HepG2 (cell line): ENCODE measurements at regions not wholly inside any gene's neighbourhood (a gene's known extent, or its start where the extent isn't known, plus 50 kb on each side); places are given as distances from the start of the nearest gene placed in this dataset.

Experiments used
- ATAC-seq: fragments of 200-7000 bp; cut with Tn5 transposase; 3 replicates; pipeline ENCODE4 v1.9.1; 2020; ENCODE audit warnings: mild to moderate bottlenecking, moderate library complexity
- BruUV-seq: library from RNA; stranded (reverse); fragments of 400-500 nt; replicated peaks from 2 replicates; lab custom pipeline; 2021; lab: Mats Ljungman, UMichigan
- CTCF ChIA-PET: fragments of 300-600 bp; formaldehyde crosslinking; extraction: SDS; loops from one replicate; lab custom pipeline; 2021; ENCODE audit warnings: low total read pairs, inconsistent platforms, low intra/inter-chr PET ratio; lab: Yijun Ruan, JAX
- POLR2A ChIA-PET: fragments of 350-600 bp; sonication (Branson Sonifier 250); formaldehyde crosslinking; loops from one replicate; lab custom pipeline; 2020; ENCODE audit warnings: antibody characterized with exemption, inconsistent platforms; lab: Yijun Ruan, JAX
- DNase-seq: peaks from one replicate; pipeline ENCODE4 v3.0.0-alpha.2; 2015; ENCODE audit warnings: low spot score
- FAIRE-seq: peaks from 3 replicates; lab custom pipeline; 2011; peaks lifted over from hg19 to GRCh38; lab: Jason Lieb, UNC
- H2AFZ ChIP-seq: one replicate; pipeline ENCODE4 v1.6.1; 2011; ENCODE audit warnings: low read length, inconsistent platforms
- H3K27ac ChIP-seq: fragments of 300-600 bp; 3 replicates; pipeline ENCODE4 v1.8.0; 2011; ENCODE audit warnings: mixed run types, mild to moderate bottlenecking, mixed read lengths, low read length, inconsistent platforms; ENCODE audit not compliant: insufficient read depth; ENCODE audit errors: extremely low read length
- H3K27me3 ChIP-seq, 2 experiments: fragments of 200-600 bp in 1 of 2; 2 replicates in 1 of 2; 3 replicates in 1 of 2; pipeline versions ENCODE4 v1.6.0 to v1.8.0; 2011; ENCODE audit warnings: low read length in 2 of 2, mild to moderate bottlenecking in 2 of 2, moderate library complexity in 2 of 2, inconsistent platforms in 1 of 2; ENCODE audit not compliant: insufficient read depth in 2 of 2, control insufficient read depth in 1 of 2
- H3K36me3 ChIP-seq, 2 experiments: fragments of 200-600 bp in 1 of 2; replicated peaks in 1 of 2; 2 replicates in 1 of 2; 3 replicates in 1 of 2; pipeline versions ENCODE4 v1.5.1 to v1.8.0; 2011; ENCODE audit warnings: low read length in 2 of 2, inconsistent platforms in 1 of 2; ENCODE audit not compliant: insufficient read depth in 2 of 2, control insufficient read depth in 1 of 2
- H3K4me1 ChIP-seq: 2 replicates; pipeline ENCODE4 v1.5.1; 2012; ENCODE audit warnings: low read length, inconsistent platforms; ENCODE audit not compliant: insufficient read depth
- H3K4me2 ChIP-seq: 2 replicates; pipeline ENCODE4 v1.6.0; 2011; ENCODE audit warnings: low read depth, low read length, inconsistent platforms
- H3K4me3 ChIP-seq, 3 experiments: fragments of 200-600 bp in 1 of 3; sonication (generic), shearing (Covaris generic) in 1 of 3; replicated peaks in 1 of 3; 2 replicates each; pipeline ENCODE4 v1.5.1; 2011 to 2016; ENCODE audit warnings: low read length in 3 of 3, inconsistent platforms in 2 of 3, low read depth in 2 of 3, mild to moderate bottlenecking in 2 of 3, control low read depth in 1 of 3, mixed read lengths in 1 of 3; ENCODE audit not compliant: insufficient read depth in 1 of 3
- H3K79me2 ChIP-seq: one replicate; pipeline ENCODE4 v1.6.1; 2011; ENCODE audit warnings: low read length, inconsistent platforms; ENCODE audit not compliant: insufficient read depth
- H3K9ac ChIP-seq: 2 replicates; pipeline ENCODE4 v1.6.0; 2011; ENCODE audit warnings: mild to moderate bottlenecking, low read depth, low read length, inconsistent platforms; ENCODE audit not compliant: insufficient read depth
- H3K9me3 ChIP-seq: 2 replicates; pipeline ENCODE4 v1.5.1; 2012; ENCODE audit warnings: mild to moderate bottlenecking, low read length
- H4K20me1 ChIP-seq: 2 replicates; pipeline ENCODE4 v1.6.0; 2011; ENCODE audit warnings: inconsistent platforms, mild to moderate bottlenecking, low read length, moderate library complexity; ENCODE audit not compliant: insufficient read depth
- AGO1 ChIP-seq: fragments of 200-400 bp; formaldehyde crosslinking; IDR thresholded peaks from 2 replicates; pipeline ENCODE4 v1.6.1; 2017; ENCODE audit warnings: mild to moderate bottlenecking, low read depth, low read length, moderate library complexity; ENCODE audit not compliant: poor library complexity, severe bottlenecking
- CHD4 ChIP-seq: fragments of 200-600 bp; sonication (generic); IDR thresholded peaks from 2 replicates; pipeline ENCODE4 v1.7.0; 2017; ENCODE audit warnings: mild to moderate bottlenecking, low read length, borderline replicate concordance
- KMT2A ChIP-seq: sonication (generic); formaldehyde crosslinking; IDR thresholded peaks from 2 replicates; pipeline ENCODE4 v1.4.0; 2020; ENCODE audit warnings: missing genetic modification reagents
- MAZ ChIP-seq, 2 experiments: sonication (generic) in 1 of 2; formaldehyde crosslinking in 1 of 2; IDR thresholded peaks; 2 replicates each; pipeline versions ENCODE4 v1.5.0 to v1.6.1; 2012 to 2020; ENCODE audit warnings: low read depth in 2 of 2, mild to moderate bottlenecking in 2 of 2, borderline replicate concordance in 1 of 2, improper control_type of control experiment in 1 of 2, low read length in 1 of 2, missing genetic modification reagents in 1 of 2, moderate library complexity in 1 of 2
- TMF1 ChIP-seq: sonication (generic); formaldehyde crosslinking; IDR thresholded peaks from 2 replicates; pipeline ENCODE4 v1.8.1; 2022; ENCODE audit warnings: low read depth, missing genetic modification reagents
- ZNF20 ChIP-seq: sonication (generic); formaldehyde crosslinking; IDR thresholded peaks from 2 replicates; pipeline ENCODE4 v1.4.0; 2020; ENCODE audit warnings: mild to moderate bottlenecking, moderate library complexity, missing genetic modification reagents
- ZNF317 ChIP-seq: sonication (generic); formaldehyde crosslinking; IDR thresholded peaks from 2 replicates; pipeline ENCODE4 v1.5.0; 2020; ENCODE audit warnings: mild to moderate bottlenecking, missing genetic modification reagents
- ZNF333 ChIP-seq: sonication (generic); formaldehyde crosslinking; IDR thresholded peaks from 2 replicates; pipeline ENCODE4 v1.4.0; 2020; ENCODE audit warnings: mild to moderate bottlenecking, missing genetic modification reagents, borderline replicate concordance
- ZNF446 ChIP-seq: sonication (generic); formaldehyde crosslinking; IDR thresholded peaks from 2 replicates; pipeline ENCODE4 v1.5.0; 2020; ENCODE audit warnings: mild to moderate bottlenecking, missing genetic modification reagents
- ZNF546 ChIP-seq: sonication (generic); formaldehyde crosslinking; conservative IDR thresholded peaks from 2 replicates; pipeline ENCODE4 v1.8.1; 2023; ENCODE audit warnings: mild to moderate bottlenecking, missing genetic modification reagents
- WGBS: methylation state at CpG from one replicate; pipeline ENCODE4 v1.1.6; 2017; ENCODE audit warnings: low lambda C conversion rate; 5-methylcytosine and 5-hydroxymethylcytosine counted together
- in situ Hi-C: cut with HindIII; loops from 2 replicates; pipeline ENCODE4 v1.10.0; 2017; ENCODE audit warnings: low pct_unique_long_range_greater_than_20kb; ENCODE audit not compliant: extremely low pct_ligation_motif_present
- intact Hi-C: fragments of 100-400 bp; cut with micrococcal nuclease; formaldehyde crosslinking; loops from one replicate; pipeline ENCODE4 v1.10.0; 2022; ENCODE audit not compliant: unreplicated experiment
- TF ChIP-seq, protein P1 (sequence below): sonication (generic); formaldehyde crosslinking; IDR thresholded peaks from 2 replicates; pipeline ENCODE4 v1.4.0; 2020; ENCODE audit warnings: low read depth, missing genetic modification reagents

DNA sequence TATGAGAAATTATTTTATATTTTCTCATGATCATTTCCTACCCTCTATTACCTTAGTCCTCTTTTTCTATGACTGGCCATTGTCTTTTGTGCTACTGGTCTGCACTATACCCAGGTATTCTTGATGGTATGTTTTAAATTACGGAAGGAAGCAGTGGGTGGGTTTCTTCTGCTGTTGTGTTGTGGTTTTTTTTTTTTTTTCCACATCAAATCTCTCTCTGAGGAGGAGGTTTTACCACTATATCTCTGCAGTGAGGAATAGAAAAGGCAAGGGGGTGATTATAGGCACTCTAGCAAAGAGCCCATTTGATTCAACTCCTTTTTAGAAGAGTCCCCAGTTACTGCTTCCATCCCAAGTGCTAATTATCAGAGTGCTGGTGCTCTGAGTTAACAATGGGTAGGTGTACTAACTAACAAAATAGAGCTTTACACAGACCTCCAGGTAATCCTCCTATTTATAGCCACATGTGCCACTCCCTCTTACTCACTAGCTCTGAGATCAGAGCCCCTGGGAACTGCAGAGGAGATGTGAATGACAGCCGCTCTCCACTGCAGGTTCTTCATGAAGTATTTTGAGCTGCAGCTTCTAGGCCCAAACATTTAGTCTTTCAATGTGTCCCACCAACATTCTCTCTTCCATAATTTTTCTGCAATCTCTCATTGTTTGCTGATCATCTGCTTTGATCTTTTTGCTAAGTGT lies 301.6 kb upstream of the GULP1 start (continued):
- TF ChIP-seq, protein P1, sequence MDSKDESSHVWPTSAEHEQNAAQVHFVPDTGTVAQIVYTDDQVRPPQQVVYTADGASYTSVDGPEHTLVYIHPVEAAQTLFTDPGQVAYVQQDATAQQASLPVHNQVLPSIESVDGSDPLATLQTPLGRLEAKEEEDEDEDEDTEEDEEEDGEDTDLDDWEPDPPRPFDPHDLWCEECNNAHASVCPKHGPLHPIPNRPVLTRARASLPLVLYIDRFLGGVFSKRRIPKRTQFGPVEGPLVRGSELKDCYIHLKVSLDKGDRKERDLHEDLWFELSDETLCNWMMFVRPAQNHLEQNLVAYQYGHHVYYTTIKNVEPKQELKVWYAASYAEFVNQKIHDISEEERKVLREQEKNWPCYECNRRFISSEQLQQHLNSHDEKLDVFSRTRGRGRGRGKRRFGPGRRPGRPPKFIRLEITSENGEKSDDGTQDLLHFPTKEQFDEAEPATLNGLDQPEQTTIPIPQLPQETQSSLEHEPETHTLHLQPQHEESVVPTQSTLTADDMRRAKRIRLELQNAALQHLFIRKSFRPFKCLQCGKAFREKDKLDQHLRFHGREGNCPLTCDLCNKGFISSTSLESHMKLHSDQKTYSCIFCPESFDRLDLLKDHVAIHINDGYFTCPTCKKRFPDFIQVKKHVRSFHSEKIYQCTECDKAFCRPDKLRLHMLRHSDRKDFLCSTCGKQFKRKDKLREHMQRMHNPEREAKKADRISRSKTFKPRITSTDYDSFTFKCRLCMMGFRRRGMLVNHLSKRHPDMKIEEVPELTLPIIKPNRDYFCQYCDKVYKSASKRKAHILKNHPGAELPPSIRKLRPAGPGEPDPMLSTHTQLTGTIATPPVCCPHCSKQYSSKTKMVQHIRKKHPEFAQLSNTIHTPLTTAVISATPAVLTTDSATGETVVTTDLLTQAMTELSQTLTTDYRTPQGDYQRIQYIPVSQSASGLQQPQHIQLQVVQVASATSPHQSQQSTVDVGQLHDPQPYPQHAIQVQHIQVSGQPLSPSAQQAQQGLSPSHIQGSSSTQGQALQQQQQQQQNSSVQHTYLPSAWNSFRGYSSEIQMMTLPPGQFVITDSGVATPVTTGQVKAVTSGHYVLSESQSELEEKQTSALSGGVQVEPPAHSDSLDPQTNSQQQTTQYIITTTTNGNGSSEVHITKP (CRISPR knock-in tag), result no peak
- TF ChIP-seq ZNF333 (no peak), KMT2A (CRISPR knock-in tag) (no peak), MAZ (IDR thresholded peaks at IDR 0.05; ENCODE audit: borderline replicate concordance, low read depth, low read length) (no peak), MAZ (CRISPR knock-in tag; IDR thresholded peaks at IDR 0.05; ENCODE audit: low read depth) (no peak)
- TF ChIP-seq, all 625 proteins: peak for 0

DNA sequence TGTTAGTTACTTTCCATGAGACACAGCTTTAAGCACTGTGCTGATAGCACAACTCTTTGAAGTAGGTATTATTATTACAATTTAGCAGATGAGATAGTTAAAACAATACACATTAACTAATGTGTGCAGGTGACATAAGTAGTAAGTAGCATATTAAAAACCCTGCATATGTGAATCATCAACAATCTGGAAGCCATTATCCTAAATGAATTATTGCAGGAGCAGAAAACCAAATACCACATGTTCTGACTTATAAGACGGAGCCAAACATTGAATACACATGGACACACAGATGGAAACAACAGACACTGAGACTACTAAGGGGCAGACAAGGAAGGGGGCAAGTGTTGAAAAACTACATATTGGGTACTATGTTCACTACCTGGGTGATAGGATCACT lies 300.3 kb upstream of the GULP1 start:
- Histone ChIP-seq H3K9me3 (no peaks in the 10 kb centered on the region), H3K27ac (no peak overlapping the region), H4K20me1 (no peaks in the 10 kb centered on the region), H3K36me3 (no peaks in the 10 kb centered on the region), H3K79me2 (no peaks in the 10 kb centered on the region), H3K4me1 (no peaks in the 10 kb centered on the region), H3K27me3 (no peaks in the 10 kb centered on the region), H2AFZ (no peak overlapping the region), H3K4me2 (no peak overlapping the region), H3K9ac (no peak overlapping the region), H3K4me3 (no peak overlapping the region)
- ChIA-PET POLR2A (no interaction called here), CTCF (no interaction called here)
- in situ Hi-C loops, result no loop called here
- FAIRE-seq (no peak), DNase-seq (no peak), ATAC-seq (no peak)
- intact Hi-C loops, result no loop called here
- no TSS peak for BruUV-seq
- TF ChIP-seq ZNF317 (CRISPR knock-in tag) (no peak), ZNF20 (CRISPR knock-in tag) (no peak), ZNF446 (CRISPR knock-in tag) (no peak), TMF1 (CRISPR knock-in tag) (no peak), AGO1 (no peak), CHD4 (no peak), ZNF546 (CRISPR knock-in tag) (no peak)
- WGBS, result 4% methylated on average over 1 of the region's 1 CpG
